Activated CD4-positive, alpha-beta T cell treated with anti-CD3 and anti-CD28 coated beads, Interleukin-2, Interleukin-6, amounts not matched to agents 100 ng/mL and 50 ng/mL, durations not matched to agents 16 hours and 8 hours (primary cell): ENCODE measurements at regions not wholly inside any gene's neighbourhood (a gene's known extent, or its start where the extent isn't known, plus 50 kb on each side); places are given as distances from the start of the nearest gene placed in this dataset.
"Not testable (repeated sequence)": the region's sequence is repeated elsewhere in the genome, so short reads cannot be mapped to it uniquely, and the experiment has no call there.

Source experiments
- DNase-seq: peaks from one replicate; pipeline ENCODE4 v3.0.0-alpha.2; 2020

- DNase-seq: peak; percentile 88
These were observed 62.0 kb upstream of the CD93 start for GRCh38 chr20:23147964-23148730.

DNA sequence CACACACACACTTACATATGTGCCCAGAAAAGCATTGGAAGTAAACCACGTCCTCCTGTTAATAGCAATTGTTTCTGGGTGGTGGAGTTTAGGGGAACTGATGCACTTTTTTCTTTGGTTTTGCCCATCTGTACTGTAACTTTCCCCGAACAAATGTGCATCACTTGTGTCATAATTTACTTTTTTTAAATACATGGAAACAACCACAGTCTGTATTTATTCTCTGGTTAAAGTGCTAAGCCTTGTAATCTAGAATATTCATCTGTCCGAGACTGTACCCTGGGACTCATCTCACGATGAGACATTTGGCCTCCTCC lies 61.5 kb upstream of the CD93 start:
- no peak for DNase-seq

GRCh38 chr20:23146857-23147637 lies 60.9 kb upstream of the CD93 start:
- no peak for DNase-seq

GRCh38 chr20:23146181-23146580 lies 60.1 kb upstream of the CD93 start:
- no peak for DNase-seq

DNA sequence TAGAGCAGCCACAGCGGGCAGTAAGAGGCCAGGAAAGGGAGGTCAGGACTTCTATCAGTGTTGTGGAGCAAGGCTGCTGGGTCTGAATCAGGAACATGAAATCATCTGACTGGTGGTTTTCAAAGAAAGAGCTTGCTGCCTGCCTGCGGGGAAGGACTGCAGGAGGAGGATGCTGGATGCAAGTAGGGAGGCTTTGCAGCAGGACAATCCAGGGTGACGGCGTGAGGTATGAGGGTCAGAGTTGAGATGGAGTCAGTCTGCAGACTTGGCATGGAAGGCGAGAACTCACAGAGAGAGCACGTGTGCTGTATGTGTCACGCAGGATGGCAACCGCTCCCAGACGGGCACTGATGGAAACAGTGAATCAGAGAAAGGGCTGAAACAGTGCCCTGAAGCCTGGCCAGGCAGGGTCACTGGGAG lies 59.2 kb upstream of the CD93 start:
- DNase-seq: no peak

DNA sequence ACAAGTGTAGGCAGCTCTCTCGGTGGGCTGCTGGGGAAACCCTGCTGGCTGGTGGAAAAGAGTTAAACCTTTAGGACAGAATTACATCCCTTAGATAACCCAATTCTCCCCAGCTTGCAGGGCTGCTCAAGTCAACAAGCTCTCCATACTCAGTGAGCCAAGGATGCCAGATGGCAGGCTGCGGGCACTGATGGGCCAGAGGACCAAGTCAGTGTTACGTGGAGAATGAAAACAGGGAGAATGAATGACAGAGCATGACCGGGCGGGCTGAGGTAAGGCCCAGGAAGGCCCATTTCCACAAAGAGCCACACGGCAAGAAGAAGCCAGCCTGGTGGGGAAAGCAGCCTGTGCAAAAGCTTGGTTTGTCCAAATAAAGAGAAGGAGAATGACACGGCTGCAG lies 58.7 kb upstream of the CD93 start:
- DNase-seq: no peak

- no peak for DNase-seq
These were observed 58.0 kb upstream of the CD93 start for GRCh38 chr20:23143986-23144690.

DNA sequence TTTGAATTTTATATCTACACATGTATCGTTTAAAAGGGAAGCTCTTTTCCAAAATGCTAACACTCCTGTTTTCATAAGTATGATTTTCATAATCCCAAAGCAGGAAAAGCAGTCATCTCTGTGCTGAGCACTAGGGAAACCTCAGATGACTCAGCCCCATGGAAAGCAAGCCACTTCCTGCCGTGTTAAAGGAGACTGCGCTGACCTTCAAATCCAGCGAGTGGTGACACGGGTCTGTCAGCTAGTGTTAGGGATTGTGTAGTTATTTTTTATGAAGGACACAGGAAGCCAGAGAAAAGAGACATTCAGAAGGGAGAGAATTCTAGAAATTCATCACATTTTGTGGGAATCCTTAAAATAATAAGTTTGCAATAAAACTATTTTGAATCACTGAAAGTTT lies 57.0 kb upstream of the CD93 start:
- peak; percentile 74 for DNase-seq

DNA sequence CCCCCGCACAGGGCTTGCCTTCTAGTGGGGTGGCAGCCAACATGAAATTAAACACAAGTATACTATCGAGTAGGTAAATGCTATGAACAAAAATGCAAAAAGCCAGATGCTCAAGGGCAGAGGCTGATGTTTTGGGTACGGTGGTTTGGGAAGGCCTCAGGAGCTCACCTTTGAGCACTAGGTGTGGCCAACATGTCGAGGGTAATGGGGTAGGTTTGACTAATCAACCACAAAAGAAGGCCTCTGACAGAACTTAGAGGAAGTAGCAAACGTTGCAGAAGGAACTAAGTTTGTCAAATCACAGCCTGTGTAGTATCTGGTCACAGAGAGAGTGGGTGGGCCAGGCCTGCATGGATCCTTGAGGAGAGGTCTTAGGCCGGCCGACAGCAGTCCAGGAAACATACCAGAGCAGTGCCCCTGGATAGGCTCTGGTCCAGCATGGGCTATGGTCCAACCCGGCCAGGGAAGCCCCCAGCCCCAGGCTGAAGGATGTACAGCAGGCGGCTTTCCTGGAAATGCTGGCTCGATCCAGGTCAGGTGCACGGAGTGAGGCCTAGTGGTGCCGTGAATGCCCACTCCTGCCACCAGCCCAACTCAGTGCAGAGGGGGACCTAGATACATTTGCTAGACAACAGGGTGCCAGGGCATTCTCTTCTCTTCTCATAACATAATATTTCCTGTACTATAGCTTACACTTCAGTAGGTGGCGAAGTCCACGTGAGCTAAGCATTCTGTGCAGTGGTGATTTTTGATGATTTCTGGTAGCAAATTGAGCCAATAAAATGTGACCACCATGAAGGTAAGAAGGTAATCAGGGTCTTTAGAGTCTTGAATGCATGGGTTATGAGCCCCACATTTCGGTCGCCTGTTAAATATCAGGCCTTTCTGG lies 56.3 kb upstream of the CD93 start:
- peak; percentile 83 for DNase-seq

DNA sequence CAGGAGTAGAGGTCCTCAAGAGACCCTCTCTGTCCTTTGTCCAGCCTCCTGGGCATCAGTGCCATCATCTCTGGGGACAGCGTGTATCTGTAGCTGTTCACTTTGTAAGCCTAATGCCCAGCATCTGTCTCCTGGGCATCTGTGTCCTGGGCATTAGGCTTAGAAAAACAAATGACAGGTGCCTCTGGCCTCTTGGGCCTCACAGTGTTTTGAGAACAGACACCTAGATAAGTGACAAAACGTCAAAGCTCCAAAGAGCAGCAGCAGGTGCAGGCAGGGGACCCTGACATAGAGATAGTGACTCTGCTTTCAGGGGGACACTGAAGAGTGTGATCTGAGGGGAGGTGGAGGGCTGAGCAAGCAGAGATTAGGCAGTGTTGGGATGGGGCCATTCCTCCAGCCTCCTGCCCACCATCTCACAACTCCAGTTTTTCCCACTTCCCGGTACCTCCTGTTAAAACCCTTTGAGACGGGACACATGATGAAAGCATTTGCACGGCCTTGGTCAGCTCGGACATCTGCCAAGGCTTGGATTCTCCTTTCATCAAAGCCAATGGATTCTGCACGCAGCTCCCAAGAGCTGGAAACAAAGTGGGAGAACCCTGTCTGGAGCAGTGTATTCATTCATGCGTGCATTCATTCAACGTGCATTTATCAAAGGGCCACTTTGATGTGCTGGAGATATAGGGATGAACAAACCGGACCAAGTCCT lies 55.5 kb upstream of the CD93 start:
- DNase-seq: no peak

GRCh38 chr20:23140991-23141390 lies 54.9 kb upstream of the CD93 start:
- no peak for DNase-seq

DNA sequence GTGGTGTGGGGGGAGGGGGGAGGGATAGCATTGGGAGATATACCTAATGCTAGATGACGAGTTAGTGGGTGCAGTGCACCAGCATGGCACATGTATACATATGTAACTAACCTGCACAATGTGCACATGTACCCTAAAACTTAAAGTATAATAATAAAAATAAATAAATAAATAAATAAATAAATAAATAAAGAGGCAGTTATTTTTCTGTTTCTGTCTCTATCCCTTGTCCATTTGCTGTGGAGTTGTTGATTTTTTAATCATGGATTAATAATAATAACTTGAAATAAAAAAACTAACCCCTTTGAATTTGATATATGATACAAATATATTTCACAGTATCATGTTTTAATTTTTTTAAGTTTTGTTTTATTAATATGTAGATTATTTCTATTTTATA lies 53.9 kb upstream of the CD93 start:
- not testable (repeated sequence) for DNase-seq

GRCh38 chr20:23139524-23139923 lies 53.4 kb upstream of the CD93 start:
- no peak for DNase-seq

GRCh38 chr20:23138682-23139081 lies 52.6 kb upstream of the CD93 start:
- no peak for DNase-seq

- DNase-seq: no peak
These were observed 52.1 kb upstream of the CD93 start for GRCh38 chr20:23138226-23138625.

DNA sequence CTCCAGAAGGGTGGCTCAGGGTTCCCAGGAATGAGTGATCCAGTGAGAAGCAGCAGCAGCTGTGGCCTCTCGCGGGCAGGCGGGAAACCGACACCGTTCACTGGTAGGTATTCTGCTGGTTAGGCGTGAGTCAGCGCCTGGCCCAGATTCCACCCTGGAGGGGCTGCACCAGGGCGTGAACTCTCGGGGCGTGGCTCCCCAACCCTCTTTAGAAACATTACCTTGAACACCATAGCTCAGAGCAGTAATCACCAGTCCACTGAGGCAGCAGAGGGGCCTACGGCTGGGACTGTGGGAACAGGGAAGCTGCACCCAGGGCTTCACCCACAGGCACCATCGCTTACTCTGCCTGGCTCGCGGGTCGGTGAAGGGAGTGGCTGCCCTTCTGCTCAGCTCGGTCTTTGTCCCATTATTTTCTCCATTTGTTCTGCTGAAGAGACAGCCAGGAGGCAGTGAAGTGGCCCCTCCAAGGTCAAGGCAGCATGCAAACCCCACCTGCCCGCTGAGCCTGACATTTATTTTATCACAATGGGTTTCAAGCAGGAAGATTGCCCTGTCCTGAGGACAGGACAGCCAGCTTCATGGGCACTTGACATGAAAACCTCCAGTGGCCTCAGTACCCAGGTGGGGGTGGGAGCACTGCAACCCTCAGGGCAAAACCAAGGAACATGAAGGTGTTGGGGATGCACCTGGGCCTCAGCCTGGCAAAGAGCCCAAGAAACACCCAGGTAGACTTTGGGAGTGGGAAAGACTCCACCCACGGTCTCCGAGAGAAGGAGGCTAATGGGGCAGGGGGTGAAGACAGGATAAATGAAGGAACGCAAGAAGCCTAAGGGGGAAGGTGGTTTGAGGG lies 51.0 kb upstream of the CD93 start:
- DNase-seq: no peak

- no peak for DNase-seq
These were observed 49.6 kb upstream of the CD93 start for GRCh38 chr20:23135449-23136420.
